ENCODE measurements at regions not wholly inside any gene's neighbourhood (a gene's known extent, or its start where the extent isn't known, plus 50 kb on each side); places are given as distances from the start of the nearest gene placed in this dataset.
"Not testable (repeated sequence)": the region's sequence is repeated elsewhere in the genome, so short reads cannot be mapped to it uniquely, and the experiment has no call there.

DNA sequence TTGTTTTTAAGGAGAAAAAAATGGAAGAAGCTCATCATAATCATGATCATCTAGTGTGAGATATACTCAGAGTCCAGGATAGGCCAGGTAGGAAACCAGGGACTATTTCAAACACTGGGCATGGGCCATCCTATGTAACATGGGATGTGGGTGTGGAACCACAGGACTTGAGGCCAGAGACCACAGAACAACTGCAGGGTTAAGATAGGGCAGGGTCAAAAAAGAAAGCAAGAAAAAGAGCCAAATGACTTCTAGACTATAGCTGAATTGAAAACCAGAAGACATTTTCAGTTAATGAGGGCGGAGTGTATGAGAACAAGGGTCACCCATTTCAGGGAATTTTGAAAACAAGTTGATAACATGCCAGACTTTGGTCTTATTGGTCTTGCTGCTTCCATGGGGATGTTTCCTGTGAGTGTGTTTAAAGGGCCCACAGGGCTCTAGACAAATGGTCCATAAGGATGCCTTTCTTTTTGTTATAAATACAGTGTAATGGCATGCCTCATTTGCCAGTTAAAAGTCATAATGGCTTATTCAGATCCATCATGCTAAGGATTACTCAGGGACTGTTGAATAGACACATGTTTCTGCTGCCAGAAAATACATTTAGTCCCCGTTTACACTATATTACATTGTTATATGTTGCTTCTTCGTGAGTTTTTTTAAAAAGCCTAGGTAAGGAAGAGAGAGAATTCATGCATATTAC, 182.0 kb upstream of the C21orf91 start:
- Histone ChIP-seq H3K4me1 (ENCODE audit: control insufficient read depth in 5 of 5, insufficient read depth in 5 of 5, low read length in 5 of 5) (peaks cover 0 to 15% (median 0%) of the 10 kb centered on the region in 5 donors), H3K36me3 (ENCODE audit: control insufficient read depth in 4 of 4, insufficient read depth in 4 of 4, low read length in 4 of 4) (no peaks in the 10 kb centered on the region), H3K9ac (ENCODE audit: insufficient read depth in 1 of 2, low read length in 2 of 2) (no peak overlapping the region), H3K9me3 (ENCODE audit: control insufficient read depth in 4 of 4, insufficient read depth in 3 of 4, low read length in 3 of 4) (peaks cover 0 to 2% (median 0%) of the 10 kb centered on the region in 4 donors), H3K27me3 (ENCODE audit: control insufficient read depth in 3 of 3, insufficient read depth in 3 of 3, low read length in 2 of 3) (no peaks in the 10 kb centered on the region), H3K27ac (ENCODE audit: low read depth in 1 of 2, low read length in 1 of 2) (no peak overlapping the region), H3K4me3 (no peak overlapping the region)
- TF ChIP-seq, protein P1, sequence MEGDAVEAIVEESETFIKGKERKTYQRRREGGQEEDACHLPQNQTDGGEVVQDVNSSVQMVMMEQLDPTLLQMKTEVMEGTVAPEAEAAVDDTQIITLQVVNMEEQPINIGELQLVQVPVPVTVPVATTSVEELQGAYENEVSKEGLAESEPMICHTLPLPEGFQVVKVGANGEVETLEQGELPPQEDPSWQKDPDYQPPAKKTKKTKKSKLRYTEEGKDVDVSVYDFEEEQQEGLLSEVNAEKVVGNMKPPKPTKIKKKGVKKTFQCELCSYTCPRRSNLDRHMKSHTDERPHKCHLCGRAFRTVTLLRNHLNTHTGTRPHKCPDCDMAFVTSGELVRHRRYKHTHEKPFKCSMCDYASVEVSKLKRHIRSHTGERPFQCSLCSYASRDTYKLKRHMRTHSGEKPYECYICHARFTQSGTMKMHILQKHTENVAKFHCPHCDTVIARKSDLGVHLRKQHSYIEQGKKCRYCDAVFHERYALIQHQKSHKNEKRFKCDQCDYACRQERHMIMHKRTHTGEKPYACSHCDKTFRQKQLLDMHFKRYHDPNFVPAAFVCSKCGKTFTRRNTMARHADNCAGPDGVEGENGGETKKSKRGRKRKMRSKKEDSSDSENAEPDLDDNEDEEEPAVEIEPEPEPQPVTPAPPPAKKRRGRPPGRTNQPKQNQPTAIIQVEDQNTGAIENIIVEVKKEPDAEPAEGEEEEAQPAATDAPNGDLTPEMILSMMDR (IDR thresholded peaks at IDR 0.05; ENCODE audit: control extremely low read depth, extremely low read depth) = no peak
- no peak for ATAC-seq (ENCODE audit: insufficient read depth, low FRiP score)
- WGBS, 2 donors = 78 to 82% methylated on average over 3 of the region's 3 CpGs
- DNase-seq = no peak

DNA sequence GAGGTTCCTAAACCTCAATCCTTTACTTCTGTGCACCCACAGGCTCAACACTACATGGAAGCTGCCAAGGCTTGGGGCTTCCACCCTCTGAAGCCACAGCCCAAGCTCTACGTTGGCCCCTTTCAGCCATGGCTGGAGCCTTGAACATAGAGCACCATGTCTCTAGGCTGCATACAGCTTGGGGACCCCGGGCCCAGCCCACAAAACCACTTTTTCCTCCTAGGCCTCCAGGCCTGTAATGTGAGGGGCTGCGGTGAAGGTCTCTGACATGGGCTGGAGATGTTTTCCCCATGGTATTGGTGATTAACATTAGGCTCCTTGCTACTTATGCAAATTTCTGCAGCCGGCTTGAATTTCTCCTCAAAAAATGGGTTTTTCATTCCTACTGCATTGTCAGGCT, 179.4 kb upstream of the C21orf91 start:
- 88 to 99% methylated on average over 4 of the region's 4 CpGs for WGBS, 2 donors
- not testable (repeated sequence) for H3K36me3 ChIP-seq (ENCODE audit: control insufficient read depth in 4 of 4, insufficient read depth in 4 of 4, low read length in 4 of 4); H3K4me3 ChIP-seq; H3K9me3 ChIP-seq (ENCODE audit: control insufficient read depth in 4 of 4, insufficient read depth in 3 of 4, low read length in 3 of 4); H3K4me1 ChIP-seq (ENCODE audit: control insufficient read depth in 5 of 5, insufficient read depth in 5 of 5, low read length in 5 of 5); DNase-seq; ATAC-seq (ENCODE audit: insufficient read depth, low FRiP score); H3K9ac ChIP-seq (ENCODE audit: insufficient read depth in 1 of 2, low read length in 2 of 2); H3K27me3 ChIP-seq (ENCODE audit: control insufficient read depth in 3 of 3, insufficient read depth in 3 of 3, low read length in 2 of 3); H3K27ac ChIP-seq (ENCODE audit: low read depth in 1 of 2, low read length in 1 of 2)

DNA sequence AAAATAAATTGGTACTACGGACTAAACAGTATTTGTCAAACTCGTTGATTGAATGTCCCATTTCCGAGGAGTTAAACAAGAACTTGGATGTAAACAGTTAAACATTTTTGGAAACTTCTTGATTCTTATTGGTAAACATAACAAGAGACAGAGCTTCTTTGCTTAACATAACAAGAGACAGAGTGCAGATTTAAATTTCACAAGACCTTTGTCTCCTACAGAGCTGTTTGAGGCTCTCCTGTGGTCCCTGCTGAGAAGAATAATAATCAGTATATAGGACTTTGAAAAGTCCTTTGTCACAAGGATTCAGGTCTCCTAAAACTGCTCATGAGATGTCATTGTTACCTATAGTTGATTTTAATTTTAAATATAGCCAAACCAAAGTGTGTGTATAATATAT, 170.6 kb upstream of the C21orf91 start:
- Histone ChIP-seq H3K27me3 (ENCODE audit: control insufficient read depth in 3 of 3, insufficient read depth in 3 of 3, low read length in 2 of 3) (no peaks in the 10 kb centered on the region), H3K9ac (ENCODE audit: insufficient read depth in 1 of 2, low read length in 2 of 2) (no peak overlapping the region), H3K4me3 (no peak overlapping the region), H3K36me3 (ENCODE audit: control insufficient read depth in 4 of 4, insufficient read depth in 4 of 4, low read length in 4 of 4) (no peaks in the 10 kb centered on the region), H3K4me1 (ENCODE audit: control insufficient read depth in 5 of 5, insufficient read depth in 5 of 5, low read length in 5 of 5) (no peaks in the 10 kb centered on the region), H3K27ac (ENCODE audit: low read depth in 1 of 2, low read length in 1 of 2) (no peak overlapping the region), H3K9me3 (ENCODE audit: control insufficient read depth in 4 of 4, insufficient read depth in 3 of 4, low read length in 3 of 4) (peaks cover 0 to 5% (median 0%) of the 10 kb centered on the region in 4 donors)
- ATAC-seq (ENCODE audit: insufficient read depth, low FRiP score) (no peak), DNase-seq (no peak)
- WGBS, 2 donors = 53 to 62% methylated on average over 3 of the region's 3 CpGs
- TF ChIP-seq, protein P1 (IDR thresholded peaks at IDR 0.05; ENCODE audit: control extremely low read depth, extremely low read depth) = no peak

DNA sequence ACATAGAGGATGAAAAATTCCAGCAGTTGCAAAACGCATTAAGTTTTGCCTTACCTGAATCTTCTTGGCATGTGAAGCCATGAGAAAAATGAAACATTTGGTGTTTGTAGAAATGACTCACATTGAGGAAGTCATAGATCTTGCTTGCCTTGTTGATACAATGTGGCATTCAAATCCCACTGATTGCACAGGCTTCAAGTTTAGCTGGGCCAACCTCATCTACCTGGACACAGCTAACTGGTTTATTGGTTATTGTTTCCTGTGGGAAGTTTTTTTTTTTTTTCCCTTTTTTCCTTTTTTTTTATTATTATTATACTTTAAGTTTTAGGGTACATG, 168.9 kb upstream of the C21orf91 start:
- no peak overlapping the region for H3K27ac ChIP-seq (ENCODE audit: low read depth in 1 of 2, low read length in 1 of 2)
- DNase-seq (no peak), ATAC-seq (ENCODE audit: insufficient read depth, low FRiP score) (no peak)
- H3K9ac ChIP-seq (ENCODE audit: insufficient read depth in 1 of 2, low read length in 2 of 2) = no peak overlapping the region
- TF ChIP-seq, protein P1 (IDR thresholded peaks at IDR 0.05; ENCODE audit: control extremely low read depth, extremely low read depth) = no peak
- no peak overlapping the region for H3K4me3 ChIP-seq
- no peaks in the 10 kb centered on the region for H3K4me1 ChIP-seq (ENCODE audit: control insufficient read depth in 5 of 5, insufficient read depth in 5 of 5, low read length in 5 of 5)
- H3K36me3 ChIP-seq (ENCODE audit: control insufficient read depth in 4 of 4, insufficient read depth in 4 of 4, low read length in 4 of 4) = no peaks in the 10 kb centered on the region
- 80 to 89% methylated on average over 1 of the region's 1 CpG for WGBS, 2 donors
- H3K9me3 ChIP-seq (ENCODE audit: control insufficient read depth in 4 of 4, insufficient read depth in 3 of 4, low read length in 3 of 4) = no peaks in the 10 kb centered on the region
- no peaks in the 10 kb centered on the region for H3K27me3 ChIP-seq (ENCODE audit: control insufficient read depth in 3 of 3, insufficient read depth in 3 of 3, low read length in 2 of 3)
